Osteocyte (in vitro differentiated cells): ENCODE measurements at regions not wholly inside any gene's neighbourhood (a gene's known extent, or its start where the extent isn't known, plus 50 kb on each side); places are given as distances from the start of the nearest gene placed in this dataset.

Experiments used
- DNase-seq: peaks from one replicate; pipeline ENCODE4 v3.0.0; 2021; ENCODE audit warnings: mixed read lengths; ENCODE audit not compliant: unreplicated experiment; ENCODE audit errors: extremely low spot score
- H3K27ac Mint-ChIP-seq: one replicate; pipeline ENCODE4 v1.8.0; 2021; ENCODE audit warnings: mild to moderate bottlenecking, mixed read lengths; ENCODE audit not compliant: unreplicated experiment
- H3K27me3 Mint-ChIP-seq: one replicate; pipeline ENCODE4 v1.8.0; 2021; ENCODE audit warnings: mixed read lengths; ENCODE audit not compliant: unreplicated experiment
- H3K36me3 Mint-ChIP-seq: one replicate; pipeline ENCODE4 v1.8.0; 2021; ENCODE audit warnings: mixed read lengths; ENCODE audit not compliant: unreplicated experiment
- H3K4me1 Mint-ChIP-seq: one replicate; pipeline ENCODE4 v1.8.0; 2021; ENCODE audit warnings: mixed read lengths; ENCODE audit not compliant: unreplicated experiment
- H3K4me3 Mint-ChIP-seq: one replicate; pipeline ENCODE4 v1.8.0; 2021; ENCODE audit warnings: mild to moderate bottlenecking, moderate library complexity, mixed read lengths; ENCODE audit not compliant: unreplicated experiment
- H3K9me3 Mint-ChIP-seq: one replicate; pipeline ENCODE4 v1.8.0; 2021; ENCODE audit warnings: mixed read lengths; ENCODE audit not compliant: unreplicated experiment
- CTCF ChIP-seq: fragments of 200-600 bp; sonication (generic); IDR thresholded peaks from 2 replicates; pipeline ENCODE4 v1.5.0; 2021; ENCODE audit warnings: antibody characterized with exemption, mild to moderate bottlenecking, moderate library complexity

GRCh38 chr6:97919046-97919445, 636.0 kb upstream of the MMS22L start:
- Mint-ChIP-seq H3K9me3 (no peaks in the 10 kb centered on the region), H3K4me1 (no peaks in the 10 kb centered on the region), H3K27me3 (peaks cover 14% of the 10 kb centered on the region), H3K36me3 (no peaks in the 10 kb centered on the region), H3K4me3 (no peak overlapping the region), H3K27ac (no peak overlapping the region)
- DNase-seq = no peak
- no peak for TF ChIP-seq CTCF

DNA sequence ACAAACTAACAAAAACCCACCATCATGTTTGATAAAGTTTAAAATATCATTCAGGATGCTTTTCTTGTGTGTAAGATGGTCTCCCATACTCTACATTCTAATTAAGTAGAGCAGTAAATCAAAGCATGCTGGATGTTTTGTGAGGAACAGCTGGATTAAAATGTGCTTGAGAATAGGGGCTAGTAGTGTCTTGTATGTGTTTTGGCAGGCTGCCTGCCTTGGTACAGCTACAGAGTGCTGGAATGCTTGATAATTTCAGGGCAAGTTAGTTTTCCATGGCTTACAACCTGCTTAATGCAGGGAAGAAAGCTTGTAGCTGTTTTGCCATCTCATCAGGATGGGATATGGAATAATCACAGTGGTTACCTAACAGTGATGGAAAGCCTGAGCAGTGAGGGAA, 636.6 kb upstream of the MMS22L start:
- Mint-ChIP-seq H3K27ac (no peak overlapping the region), H3K9me3 (no peaks in the 10 kb centered on the region), H3K36me3 (no peaks in the 10 kb centered on the region), H3K27me3 (peaks cover 16% of the 10 kb centered on the region), H3K4me3 (no peak overlapping the region), H3K4me1 (no peaks in the 10 kb centered on the region)
- TF ChIP-seq CTCF = no peak
- no peak for DNase-seq

- no peaks in the 10 kb centered on the region for H3K36me3 Mint-ChIP-seq
- no peaks in the 10 kb centered on the region for H3K4me1 Mint-ChIP-seq
- peaks cover 9% of the 10 kb centered on the region for H3K27me3 Mint-ChIP-seq
- H3K27ac Mint-ChIP-seq = no peak overlapping the region
- TF ChIP-seq CTCF = no peak
- no peak for DNase-seq
- no peaks in the 10 kb centered on the region for H3K9me3 Mint-ChIP-seq
- H3K4me3 Mint-ChIP-seq = no peak overlapping the region
Observed at GRCh38 chr6:97923249-97923648, 640.2 kb upstream of the MMS22L start.

- TF ChIP-seq CTCF = peak; percentile 16
- H3K4me1 Mint-ChIP-seq = no peaks in the 10 kb centered on the region
- no peak overlapping the region for H3K27ac Mint-ChIP-seq
Observed at GRCh38 chr6:97925504-97925903, 642.5 kb upstream of the MMS22L start.

DNA sequence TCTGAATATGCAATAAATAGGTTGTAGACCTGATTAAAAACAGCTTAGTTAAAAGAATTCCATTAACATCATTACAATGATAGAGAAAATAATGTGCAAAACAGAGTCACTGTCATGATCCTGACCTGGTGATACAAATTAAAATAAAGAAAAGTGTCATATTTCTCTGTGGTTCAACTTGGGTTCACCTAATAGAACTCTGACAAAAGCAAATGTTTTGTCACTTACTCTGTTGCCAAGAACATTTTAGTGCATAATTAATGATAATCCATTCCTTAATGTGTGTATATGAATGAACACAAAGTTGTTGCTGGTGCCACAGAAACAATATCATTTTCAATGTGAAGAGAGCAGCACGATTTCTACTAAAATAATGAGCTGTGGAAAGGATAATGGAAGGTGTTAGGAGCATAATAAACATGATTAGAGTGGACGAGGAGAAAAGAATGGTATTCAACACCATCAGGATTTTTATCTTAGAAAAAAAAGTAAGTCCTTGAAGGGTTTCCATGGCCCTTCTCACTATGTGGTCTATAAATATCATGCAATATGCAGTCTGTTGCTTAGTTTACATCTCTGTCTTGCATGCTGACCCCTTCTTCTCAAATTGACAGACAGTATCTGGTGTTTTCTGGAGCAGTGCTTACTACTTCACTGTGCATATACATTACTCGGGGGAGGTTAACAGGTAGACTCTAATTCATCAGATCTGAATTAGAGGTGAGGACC, 656.6 kb upstream of the MMS22L start:
- Mint-ChIP-seq H3K36me3 (no peaks in the 10 kb centered on the region), H3K4me1 (no peaks in the 10 kb centered on the region), H3K4me3 (no peak overlapping the region)

More at GRCh38 chr6:97925504-97925903, 642.5 kb upstream of the MMS22L start:
- no peak for DNase-seq
- H3K36me3 Mint-ChIP-seq = no peaks in the 10 kb centered on the region
- H3K4me3 Mint-ChIP-seq = no peak overlapping the region
- no peaks in the 10 kb centered on the region for H3K9me3 Mint-ChIP-seq
- H3K27me3 Mint-ChIP-seq = peaks cover 7% of the 10 kb centered on the region

More for the DNA sequence above, 656.6 kb upstream of the MMS22L start:
- TF ChIP-seq CTCF = no peak
- H3K27ac Mint-ChIP-seq = no peak overlapping the region
- H3K27me3 Mint-ChIP-seq = peaks cover 6% of the 10 kb centered on the region
- no peaks in the 10 kb centered on the region for H3K9me3 Mint-ChIP-seq
- no peak for DNase-seq
